HAP-1 (cell line): ENCODE measurements at regions not wholly inside any gene's neighbourhood (a gene's known extent, or its start where the extent isn't known, plus 50 kb on each side); places are given as distances from the start of the nearest gene placed in this dataset.

ENCODE experiments used
- DNase-seq, 2 experiments: peaks; one replicate each; pipeline ENCODE4 v3.0.0-alpha.2; 2016 to 2020; ENCODE audit warnings: low spot score in 2 of 2
- H3K27me3 ChIP-seq: fragments of 250-450 bp; sonication (Bioruptor Pico); 2 replicates; pipeline ENCODE4 v1.5.1; 2020; ENCODE audit warnings: low read depth, mild to moderate bottlenecking, moderate library complexity
- H3K36me3 ChIP-seq: fragments of 250-450 bp; sonication (Bioruptor Pico); replicated peaks from 2 replicates; pipeline ENCODE4 v1.5.1; 2020; ENCODE audit warnings: mild to moderate bottlenecking
- H3K4me1 ChIP-seq: fragments of 250-450 bp; sonication (Bioruptor Pico); 2 replicates; pipeline ENCODE4 v1.5.1; 2020; ENCODE audit warnings: mild to moderate bottlenecking
- H3K4me3 ChIP-seq: fragments of 250-450 bp; sonication (Bioruptor Pico); 2 replicates; pipeline ENCODE4 v1.5.1; 2020; ENCODE audit warnings: mild to moderate bottlenecking, moderate library complexity
- H3K9me3 ChIP-seq: fragments of 250-450 bp; sonication (Bioruptor Pico); 2 replicates; pipeline ENCODE4 v1.5.1; 2020; ENCODE audit warnings: mild to moderate bottlenecking, moderate library complexity
- in situ Hi-C: fragments of 300-500 bp; cut with MboI; formaldehyde crosslinking; loops from 3 replicates; pipeline ENCODE4 v1.14.3; 2020; ENCODE audit warnings: low sequenced_read_pairs, inconsistent platforms, mixed read lengths

- Histone ChIP-seq H3K4me3 (no peak overlapping the region), H3K36me3 (no peaks in the 10 kb centered on the region), H3K27me3 (no peaks in the 10 kb centered on the region), H3K4me1 (peaks cover 16% of the 10 kb centered on the region), H3K9me3 (no peaks in the 10 kb centered on the region)
- DNase-seq: no peak
- in situ Hi-C loops: no loop called here
These were observed 60.9 kb upstream of the SLC4A7 start for GRCh38 chr3:27545061-27545460.

GRCh38 chr3:27544372-27544865 lies 60.2 kb upstream of the SLC4A7 start:
- DNase-seq: peak; percentile 58 to 99
- Histone ChIP-seq H3K9me3 (no peaks in the 10 kb centered on the region), H3K36me3 (no peaks in the 10 kb centered on the region), H3K4me3 (no peak overlapping the region), H3K27me3 (no peaks in the 10 kb centered on the region), H3K4me1 (peaks cover 16% of the 10 kb centered on the region)
- in situ Hi-C loops: no loop called here

GRCh38 chr3:27542476-27542875 lies 58.3 kb upstream of the SLC4A7 start:
- Histone ChIP-seq H3K9me3 (no peaks in the 10 kb centered on the region), H3K4me1 (peaks cover 16% of the 10 kb centered on the region), H3K36me3 (no peaks in the 10 kb centered on the region), H3K27me3 (no peaks in the 10 kb centered on the region), H3K4me3 (no peak overlapping the region)
- DNase-seq: no peak
- in situ Hi-C loops: no loop called here

GRCh38 chr3:27540231-27540630 lies 56.0 kb upstream of the SLC4A7 start:
- Histone ChIP-seq H3K36me3 (no peaks in the 10 kb centered on the region), H3K4me3 (no peak overlapping the region), H3K4me1 (peaks cover 16% of the 10 kb centered on the region), H3K27me3 (no peaks in the 10 kb centered on the region), H3K9me3 (no peaks in the 10 kb centered on the region)
- no peak for DNase-seq
- in situ Hi-C loops: no loop called here

- Histone ChIP-seq H3K36me3 (no peaks in the 10 kb centered on the region), H3K4me3 (no peak overlapping the region), H3K4me1 (peaks cover 28% of the 10 kb centered on the region), H3K27me3 (no peaks in the 10 kb centered on the region), H3K9me3 (no peaks in the 10 kb centered on the region)
- DNase-seq: no peak
- in situ Hi-C loops: no loop called here
These were observed 52.3 kb upstream of the SLC4A7 start for GRCh38 chr3:27536491-27536890.

- no peak overlapping the region for H3K4me3 ChIP-seq
- no peaks in the 10 kb centered on the region for H3K9me3 ChIP-seq
- no peaks in the 10 kb centered on the region for H3K36me3 ChIP-seq
- no peaks in the 10 kb centered on the region for H3K27me3 ChIP-seq
- in situ Hi-C loops: no loop called here
- no peak for DNase-seq
- H3K4me1 ChIP-seq: peaks cover 28% of the 10 kb centered on the region
These were observed 51.7 kb upstream of the SLC4A7 start for GRCh38 chr3:27535809-27536392.

GRCh38 chr3:27533718-27534573 lies 49.8 kb upstream of the SLC4A7 start:
- DNase-seq: peak in 1 of 2 experiments; percentile 58
- in situ Hi-C loops: no loop called here
- no peak overlapping the region for H3K4me3 ChIP-seq

More at GRCh38 chr3:27533718-27534573, 49.8 kb upstream of the SLC4A7 start:
- Histone ChIP-seq H3K9me3 (no peaks in the 10 kb centered on the region), H3K27me3 (no peaks in the 10 kb centered on the region), H3K4me1 (peaks cover 28% of the 10 kb centered on the region), H3K36me3 (no peaks in the 10 kb centered on the region)
